Stimulated activated CD4-positive, alpha-beta T cell treated with anti-CD3 and anti-CD28 coated beads, Interleukin-4, amount 100 ng/mL, for 4 hours (primary cell): ENCODE measurements at regions not wholly inside any gene's neighbourhood (a gene's known extent, or its start where the extent isn't known, plus 50 kb on each side); places are given as distances from the start of the nearest gene placed in this dataset.

Source experiments
- DNase-seq, 2 experiments: peaks; one replicate each; pipeline ENCODE4 v3.0.0-alpha.2; 2020

- peak; percentile 12 to 16 for DNase-seq
Observed at GRCh38 chr5:142432369-142432863, 107.6 kb upstream of the SPRY4 start.

GRCh38 chr5:142428773-142429473, 104.1 kb upstream of the SPRY4 start:
- DNase-seq, result peak in 1 of 2 experiments; percentile 9

DNA sequence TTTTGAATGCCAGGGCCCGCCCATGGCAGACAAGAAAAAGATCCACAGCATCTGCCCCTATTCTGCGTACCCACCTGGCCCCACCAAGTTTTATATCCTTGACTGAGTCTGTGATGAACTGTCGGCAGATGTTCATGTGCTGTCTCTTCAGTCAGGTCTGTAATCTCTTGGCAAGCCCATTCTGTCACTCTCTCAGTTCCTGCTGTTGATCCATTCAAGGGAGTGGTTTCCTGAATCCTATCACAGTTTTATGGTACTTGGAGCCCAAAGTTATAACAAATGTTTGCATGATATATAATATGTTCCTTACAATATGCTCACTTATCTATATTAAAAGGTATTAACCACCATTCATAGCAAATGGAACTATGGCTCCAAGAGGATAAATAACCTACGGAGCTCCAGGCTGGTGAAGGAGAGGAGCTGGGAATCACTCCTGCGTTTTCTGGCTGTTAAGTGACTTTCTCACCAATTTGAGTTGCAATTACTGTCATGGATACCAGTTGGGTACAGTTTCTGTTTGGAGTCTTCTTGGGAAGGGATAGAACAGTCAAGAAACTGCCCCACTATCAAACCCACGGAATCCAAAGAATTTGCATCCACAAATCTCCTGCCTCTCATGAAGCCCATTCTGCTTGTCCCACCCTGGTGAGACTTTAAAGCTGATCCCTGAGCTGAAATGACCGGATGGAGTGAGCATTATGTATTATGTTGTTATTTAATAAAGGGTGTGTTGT, 103.4 kb upstream of the SPRY4 start:
- DNase-seq, result no peak

GRCh38 chr5:142427529-142427928, 102.7 kb upstream of the SPRY4 start:
- DNase-seq, result no peak

DNA sequence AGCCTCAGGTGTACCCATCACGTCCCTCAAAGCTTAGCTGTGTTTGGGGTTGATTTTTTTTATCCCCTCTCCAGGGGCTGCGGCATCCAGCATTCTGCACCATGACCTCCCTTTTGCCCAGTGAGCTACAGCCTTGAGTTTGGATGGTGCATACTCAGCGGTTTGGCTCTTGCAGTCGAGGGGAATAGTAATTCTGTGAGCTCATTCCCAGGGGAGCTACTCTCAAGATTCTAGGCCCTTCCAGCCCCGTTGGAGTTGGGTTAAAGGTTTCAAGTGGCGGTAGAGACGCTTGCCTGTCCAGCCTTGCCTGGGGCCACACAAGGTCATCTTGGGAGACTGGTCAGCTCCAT, 102.2 kb upstream of the SPRY4 start:
- DNase-seq, result no peak

DNA sequence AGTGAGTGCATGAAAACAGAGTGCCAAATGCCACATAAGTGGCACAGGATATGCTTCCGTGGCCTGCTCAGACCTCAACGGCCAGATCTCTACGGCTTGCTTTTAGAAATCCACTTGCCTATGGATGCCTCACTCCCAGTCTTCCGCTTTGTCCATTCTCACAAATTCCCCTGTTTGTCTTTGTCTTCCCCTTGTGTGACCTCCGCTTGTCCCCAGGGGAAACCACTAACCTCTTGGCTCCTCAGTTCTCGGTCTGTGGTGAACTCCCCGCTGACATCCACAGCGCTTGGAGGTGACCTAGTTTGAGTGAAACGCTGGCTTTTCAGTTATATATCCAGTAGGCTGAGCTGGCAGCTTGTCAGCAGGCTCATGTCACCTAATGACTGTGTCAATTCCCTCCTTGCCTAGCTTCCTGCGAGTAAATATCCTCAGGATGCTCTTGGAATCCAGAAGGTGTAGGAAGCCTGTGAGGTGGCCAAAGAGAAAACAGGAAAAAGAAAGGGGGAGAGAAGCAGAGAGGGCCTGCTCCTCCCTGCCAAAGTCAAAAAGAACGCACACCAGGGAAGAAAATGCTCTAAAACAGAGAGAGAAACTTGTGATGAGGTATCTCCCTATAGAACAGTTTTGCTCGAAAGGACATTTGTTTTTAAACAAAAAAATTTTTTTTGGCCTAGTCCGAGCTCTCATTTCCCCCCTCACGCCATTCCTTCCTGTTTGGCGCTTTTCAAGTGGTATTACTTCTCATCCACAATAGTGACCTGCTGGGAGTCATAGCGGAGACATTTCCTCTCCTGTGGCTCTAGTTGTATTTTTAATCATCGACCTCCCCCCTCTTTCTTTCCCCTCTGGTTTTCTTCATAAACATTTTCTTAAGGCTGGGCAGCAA, 101.6 kb upstream of the SPRY4 start:
- peak in 1 of 2 experiments; percentile 4 for DNase-seq

DNA sequence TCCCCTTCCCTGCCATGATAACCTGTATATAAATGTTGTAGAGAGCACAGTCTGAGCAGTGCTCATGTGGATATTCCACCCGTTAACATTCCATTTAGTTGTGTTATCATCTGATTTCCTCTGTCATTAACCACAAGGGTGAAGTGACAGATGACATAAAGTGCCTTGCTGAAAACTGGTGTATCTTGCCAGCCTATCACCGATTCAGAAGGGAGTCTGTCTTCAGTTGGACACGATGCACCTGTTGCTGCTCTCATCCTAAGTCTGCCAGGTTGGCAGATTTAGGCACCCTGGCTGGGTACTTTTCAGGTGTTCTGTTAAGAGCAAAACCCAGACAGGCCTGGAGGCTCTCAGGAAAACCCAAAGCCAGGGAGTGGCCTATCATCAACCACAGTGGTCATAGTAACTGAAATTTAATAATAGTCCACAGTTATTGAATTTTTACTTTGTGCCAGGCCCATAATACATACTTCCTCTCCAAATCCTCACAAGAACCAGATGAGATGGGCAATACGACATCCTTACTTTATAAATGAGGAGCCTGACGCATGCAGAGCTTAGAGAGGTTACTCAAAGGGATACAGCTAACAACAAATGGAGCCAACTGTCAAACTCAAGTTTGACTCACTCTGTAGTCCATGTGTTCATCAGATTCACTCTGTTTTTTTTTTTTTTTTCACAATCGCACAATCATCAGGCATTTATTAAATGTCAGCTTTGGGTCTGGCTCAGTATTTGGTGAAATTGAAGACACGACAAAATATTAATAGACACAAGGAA, 100.7 kb upstream of the SPRY4 start:
- DNase-seq, result no peak

DNA sequence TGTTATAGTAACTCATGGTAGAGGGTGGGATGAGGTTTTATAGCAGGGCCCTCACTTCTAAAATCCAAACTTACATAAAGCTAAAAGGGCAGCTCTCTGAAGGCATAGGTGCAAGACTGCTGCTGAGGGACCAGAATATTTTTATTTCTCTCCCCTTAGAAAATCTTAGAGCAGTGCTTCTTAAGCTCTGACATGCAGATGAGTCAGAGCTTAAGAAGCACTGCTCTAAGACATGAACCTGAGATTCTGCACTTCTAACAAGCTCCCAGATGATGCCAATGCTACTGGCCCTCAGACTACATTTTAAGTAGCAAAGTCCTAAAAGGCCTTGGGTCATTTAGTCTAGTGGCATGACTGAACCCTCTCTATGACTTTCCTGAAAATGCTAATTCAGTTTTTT, 97.6 kb upstream of the SPRY4 start:
- no peak for DNase-seq

DNA sequence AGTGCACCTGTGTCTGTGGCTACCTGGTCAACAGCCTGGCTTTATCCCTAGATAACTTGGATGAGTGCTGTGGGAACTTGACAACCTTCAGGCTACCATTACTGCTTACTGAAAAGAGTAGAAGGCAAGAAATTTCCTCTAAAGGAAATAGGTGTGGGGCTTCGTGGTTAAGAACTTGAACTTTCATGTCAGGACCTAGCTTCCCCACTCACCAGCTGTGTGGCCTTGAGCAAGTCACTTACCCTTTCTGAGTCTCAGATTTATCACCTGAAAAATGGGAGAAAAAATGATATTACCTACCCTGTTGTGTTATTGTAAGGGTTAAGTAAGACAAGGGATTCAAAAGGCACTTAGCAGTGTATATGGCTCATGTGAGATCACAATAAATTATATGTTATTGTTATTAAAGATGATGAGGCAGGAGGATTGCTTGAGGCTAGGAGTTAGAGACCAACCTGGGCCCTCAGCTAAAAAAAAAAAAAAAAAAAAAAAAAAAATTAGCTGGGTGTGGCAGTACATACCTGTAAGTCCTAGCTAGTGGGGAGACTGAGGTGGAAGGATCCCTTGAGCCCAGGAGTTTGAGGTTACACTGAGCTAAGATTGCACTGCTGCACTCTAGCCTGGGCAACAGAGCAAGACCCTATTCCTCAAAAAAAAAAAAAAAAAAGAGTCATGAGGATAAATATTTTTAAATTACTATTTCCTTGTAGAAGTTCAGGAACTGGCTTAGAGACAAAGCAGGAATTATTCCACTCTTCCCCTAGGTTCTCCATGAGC, 97.0 kb upstream of the SPRY4 start:
- no peak for DNase-seq

DNA sequence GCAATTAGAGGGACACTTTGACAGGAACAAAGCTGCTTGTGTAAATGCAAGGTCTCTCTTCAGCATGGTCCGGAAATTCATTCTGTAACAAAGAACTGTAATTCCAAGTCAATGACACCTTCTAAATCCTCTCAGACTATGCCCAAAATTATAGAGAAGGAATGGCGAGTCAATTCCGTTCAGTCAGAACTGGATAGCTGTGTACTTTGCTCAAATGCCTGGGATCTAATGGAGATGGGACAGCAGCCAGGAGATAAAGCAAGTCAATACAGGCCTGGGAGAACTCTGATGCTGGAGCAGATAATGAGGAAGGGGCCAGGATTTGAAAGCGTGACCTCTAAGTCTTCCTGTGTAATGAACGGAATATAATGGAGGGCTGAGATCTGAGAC, 96.4 kb upstream of the SPRY4 start:
- DNase-seq, result no peak

GRCh38 chr5:142420561-142421227, 95.9 kb upstream of the SPRY4 start:
- DNase-seq, result no peak

- no peak for DNase-seq
Observed at GRCh38 chr5:142412581-142412980, 87.8 kb upstream of the SPRY4 start.

GRCh38 chr5:142411656-142412425, 87.0 kb upstream of the SPRY4 start:
- no peak for DNase-seq

- DNase-seq, result no peak
Observed at GRCh38 chr5:142411103-142411502, 86.3 kb upstream of the SPRY4 start.

- no peak for DNase-seq
Observed at GRCh38 chr5:142408981-142409481, 84.2 kb upstream of the SPRY4 start.

DNA sequence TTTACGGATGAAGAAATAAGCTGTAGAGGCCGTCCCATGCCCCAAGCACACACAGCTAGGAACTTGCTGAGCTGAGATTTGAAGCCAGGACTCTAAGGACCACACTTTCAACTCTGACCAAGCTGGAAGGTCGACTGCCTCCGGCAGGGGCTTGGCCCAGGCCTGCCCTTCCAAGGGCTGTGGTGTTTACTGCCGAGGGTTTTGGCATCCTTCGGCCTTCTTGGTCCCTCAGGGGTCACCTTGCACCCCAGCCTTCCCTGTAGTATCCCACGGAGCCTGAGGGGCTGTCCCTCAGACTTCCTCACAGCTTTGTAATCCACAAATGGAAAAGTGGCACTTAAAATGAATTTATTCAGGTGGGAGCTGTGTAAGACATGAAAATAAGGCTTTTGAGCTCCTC, 83.7 kb upstream of the SPRY4 start:
- DNase-seq, result no peak

DNA sequence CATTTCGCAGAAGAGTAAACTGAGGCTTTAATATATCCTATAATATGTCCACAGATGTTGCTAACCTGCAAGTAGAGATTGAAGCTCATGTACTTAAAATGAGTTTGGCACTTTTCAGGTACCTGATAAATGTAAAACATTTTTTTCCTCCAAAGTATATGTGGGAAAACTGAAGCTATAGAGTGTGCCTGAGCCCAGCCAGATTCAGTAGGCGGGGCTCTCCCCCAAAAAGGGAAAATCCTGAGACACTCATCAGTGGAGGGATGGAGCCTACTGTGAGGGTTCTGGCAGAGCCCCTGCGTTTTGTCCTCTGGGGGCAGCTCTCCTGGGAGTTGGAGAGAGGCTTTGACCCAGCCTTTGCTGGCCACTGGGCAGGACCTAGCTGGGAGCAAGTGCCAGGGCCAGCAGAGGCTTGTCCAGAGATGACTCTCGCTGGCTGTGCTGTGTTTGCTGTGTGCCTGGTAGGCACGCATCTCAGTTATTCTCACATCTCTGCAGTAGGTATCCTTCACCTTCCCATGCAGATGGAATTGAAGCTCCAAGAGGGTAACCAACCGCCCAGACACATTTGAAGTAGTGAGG, 81.1 kb upstream of the SPRY4 start:
- DNase-seq, result no peak

DNA sequence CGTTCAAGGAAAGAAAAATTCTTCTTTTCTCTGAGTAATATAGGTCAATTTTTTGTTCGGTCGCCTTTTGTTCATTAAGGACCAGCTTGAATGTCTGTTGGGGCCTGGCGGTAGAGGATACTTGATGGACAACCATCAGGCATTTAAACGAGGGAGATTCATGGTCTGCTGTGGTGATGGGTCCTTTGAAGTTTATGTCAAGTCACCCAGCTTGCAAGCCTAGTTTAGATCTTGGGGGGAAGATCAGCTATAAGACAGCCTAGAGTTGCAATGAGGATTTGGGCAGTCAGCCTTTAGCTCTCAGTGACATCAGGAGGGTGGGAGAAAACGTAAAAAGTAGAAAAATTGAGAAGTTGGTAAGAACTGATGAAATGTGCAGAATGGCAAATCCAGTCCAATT, 80.2 kb upstream of the SPRY4 start:
- DNase-seq, result no peak

DNA sequence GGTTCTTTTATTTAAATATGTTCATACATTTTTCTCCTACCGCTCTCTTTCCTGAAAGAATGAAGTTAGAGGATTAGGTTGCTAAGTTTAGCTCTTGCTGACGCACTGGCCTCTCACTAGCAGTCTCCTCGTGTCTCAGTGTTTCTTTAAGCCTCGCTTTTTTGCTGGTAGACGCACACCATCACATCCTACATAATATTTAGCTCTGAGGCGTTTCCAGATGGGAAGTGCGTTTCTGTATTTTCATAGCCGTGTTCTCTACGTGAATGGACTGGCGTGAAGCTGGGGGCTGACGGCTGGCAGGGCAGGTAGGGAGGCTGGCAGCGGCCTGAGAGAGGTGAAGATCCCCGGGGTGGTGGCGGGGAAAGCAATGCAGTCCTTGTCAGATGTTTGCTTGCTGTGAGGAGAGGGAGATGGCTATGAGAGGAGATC, 79.2 kb upstream of the SPRY4 start:
- DNase-seq, result no peak

- DNase-seq, result no peak
Observed at GRCh38 chr5:142403583-142403982, 78.8 kb upstream of the SPRY4 start.
